ENCODE measurements at regions not wholly inside any gene's neighbourhood (a gene's known extent, or its start where the extent isn't known, plus 50 kb on each side); places are given as distances from the start of the nearest gene placed in this dataset.

DNA sequence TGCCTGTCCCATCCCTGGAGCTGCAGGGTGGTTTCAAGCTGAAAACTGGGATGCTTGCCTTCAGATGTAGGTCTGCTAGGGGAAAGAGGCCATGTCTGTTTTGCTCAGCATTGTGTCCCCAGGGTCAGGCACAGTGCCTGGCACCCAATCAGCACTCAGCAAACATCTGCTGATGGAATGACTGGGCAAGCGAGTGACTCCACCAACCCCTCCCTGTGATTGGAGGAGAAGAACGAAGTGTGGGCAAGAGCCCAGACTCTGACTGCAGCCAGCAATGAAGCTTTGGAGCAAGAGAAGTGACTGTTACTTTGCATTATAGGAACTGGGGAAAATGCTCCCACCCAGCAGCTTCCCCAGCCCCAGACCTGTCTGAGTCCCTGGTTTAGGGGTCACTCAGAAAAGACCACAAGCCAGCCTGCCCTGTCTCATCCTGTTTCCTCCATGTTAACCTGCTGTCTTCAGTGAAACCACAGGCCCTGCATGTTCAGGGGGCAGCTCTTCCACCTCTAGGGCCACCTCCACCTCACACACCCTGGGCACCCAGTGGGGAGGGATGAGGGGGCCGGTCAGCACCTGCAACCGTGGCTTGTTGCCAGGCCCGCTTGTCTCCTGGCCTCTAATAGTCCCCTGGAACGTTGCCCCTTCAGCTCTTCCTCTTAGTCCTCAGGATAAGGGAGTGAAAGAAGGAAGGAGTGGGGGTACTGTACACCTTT lies 147.4 kb downstream of the TRIM29 start:
- TF ChIP-seq, protein P1, sequence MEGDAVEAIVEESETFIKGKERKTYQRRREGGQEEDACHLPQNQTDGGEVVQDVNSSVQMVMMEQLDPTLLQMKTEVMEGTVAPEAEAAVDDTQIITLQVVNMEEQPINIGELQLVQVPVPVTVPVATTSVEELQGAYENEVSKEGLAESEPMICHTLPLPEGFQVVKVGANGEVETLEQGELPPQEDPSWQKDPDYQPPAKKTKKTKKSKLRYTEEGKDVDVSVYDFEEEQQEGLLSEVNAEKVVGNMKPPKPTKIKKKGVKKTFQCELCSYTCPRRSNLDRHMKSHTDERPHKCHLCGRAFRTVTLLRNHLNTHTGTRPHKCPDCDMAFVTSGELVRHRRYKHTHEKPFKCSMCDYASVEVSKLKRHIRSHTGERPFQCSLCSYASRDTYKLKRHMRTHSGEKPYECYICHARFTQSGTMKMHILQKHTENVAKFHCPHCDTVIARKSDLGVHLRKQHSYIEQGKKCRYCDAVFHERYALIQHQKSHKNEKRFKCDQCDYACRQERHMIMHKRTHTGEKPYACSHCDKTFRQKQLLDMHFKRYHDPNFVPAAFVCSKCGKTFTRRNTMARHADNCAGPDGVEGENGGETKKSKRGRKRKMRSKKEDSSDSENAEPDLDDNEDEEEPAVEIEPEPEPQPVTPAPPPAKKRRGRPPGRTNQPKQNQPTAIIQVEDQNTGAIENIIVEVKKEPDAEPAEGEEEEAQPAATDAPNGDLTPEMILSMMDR (IDR thresholded peaks at IDR 0.05 in 2 of 3, conservative IDR thresholded peaks at IDR 0.05 in 1 of 3; ENCODE audit: control insufficient read depth in 2 of 3, extremely low read depth in 1 of 3, insufficient read depth in 1 of 3, low read depth in 3 of 3, low read length in 3 of 3), result no peak
- no peak for TF ChIP-seq YY1 (IDR thresholded peaks at IDR 0.05; ENCODE audit: low read depth, low read length)
- no peak for TF ChIP-seq POLR2A (IDR thresholded peaks at IDR 0.05; ENCODE audit: low read depth, low read length)
- no peak for TF ChIP-seq SIX5 (IDR thresholded peaks at IDR 0.05; ENCODE audit: low read depth, low read length, severe bottlenecking)
